C4-2B (cell line): ENCODE measurements at regions not wholly inside any gene's neighbourhood (a gene's known extent, or its start where the extent isn't known, plus 50 kb on each side); places are given as distances from the start of the nearest gene placed in this dataset.
"Not testable (repeated sequence)": the region's sequence is repeated elsewhere in the genome, so short reads cannot be mapped to it uniquely, and the experiment has no call there.

Experiments
- H3K27ac ChIP-seq: fragments of 450-650 bp; 2 replicates; pipeline ENCODE4 v1.5.1; 2017
- CTCF ChIP-seq: fragments of 450-650 bp; conservative IDR thresholded peaks from 2 replicates; pipeline ENCODE4 v1.5.1; 2017; ENCODE audit warnings: mild to moderate bottlenecking
- ZFX ChIP-seq: fragments of 450-650 bp; IDR thresholded peaks from 2 replicates; pipeline ENCODE4 v1.6.1; 2017

- no peak overlapping the region for H3K27ac ChIP-seq
- TF ChIP-seq ZFX (no peak), CTCF (no peak)
Measured at GRCh38 chrX:10990418-10990817, 120.7 kb upstream of the HCCS start.

GRCh38 chrX:10990976-10991375 is 120.2 kb upstream of the HCCS start:
- TF ChIP-seq ZFX: no peak
- TF ChIP-seq CTCF: no peak
- H3K27ac ChIP-seq: no peak overlapping the region

- no peak overlapping the region for H3K27ac ChIP-seq
- TF ChIP-seq CTCF (no peak), ZFX (no peak)
Measured at GRCh38 chrX:10992110-10992509, 119.0 kb upstream of the HCCS start.

- H3K27ac ChIP-seq: not testable (repeated sequence)
Measured at GRCh38 chrX:11007076-11007475, 104.1 kb upstream of the HCCS start.

GRCh38 chrX:11010476-11010875 is 100.7 kb upstream of the HCCS start:
- TF ChIP-seq ZFX (no peak), CTCF (no peak)
- H3K27ac ChIP-seq: no peak overlapping the region

- H3K27ac ChIP-seq: no peak overlapping the region
- TF ChIP-seq CTCF (no peak), ZFX (no peak)
Measured at GRCh38 chrX:11016728-11017127, 94.4 kb upstream of the HCCS start.

- not testable (repeated sequence) for H3K27ac ChIP-seq
Measured at GRCh38 chrX:11022588-11022987, 88.5 kb upstream of the HCCS start.

- H3K27ac ChIP-seq: no peak overlapping the region
- TF ChIP-seq ZFX: no peak
- no peak for TF ChIP-seq CTCF
Measured at GRCh38 chrX:11039926-11040325, 71.2 kb upstream of the HCCS start.

- no peak for TF ChIP-seq ZFX
- TF ChIP-seq CTCF: peak; percentile 8; the same call in 1 of the 2 replicates
Measured at GRCh38 chrX:11040405-11040804, 70.7 kb upstream of the HCCS start.

More at GRCh38 chrX:11040405-11040804, 70.7 kb upstream of the HCCS start:
- H3K27ac ChIP-seq: no peak overlapping the region
